ENCODE measurements at regions not wholly inside any gene's neighbourhood (a gene's known extent, or its start where the extent isn't known, plus 50 kb on each side); places are given as distances from the start of the nearest gene placed in this dataset.

- TF ChIP-seq ZNF274 (IDR thresholded peaks at IDR 0.05; ENCODE audit: low read depth, low read length) (no peak), YY1 (IDR thresholded peaks at IDR 0.05; ENCODE audit: insufficient read depth, insufficient read length) (no peak)
These were observed 165.2 kb downstream of the DLL1 start for GRCh38 chr6:170125456-170126300.

Measured in NT2/D1 (cell line).